Psoas muscle (tissue), 7 donors: ENCODE measurements at regions not wholly inside any gene's neighbourhood (a gene's known extent, or its start where the extent isn't known, plus 50 kb on each side); places are given as distances from the start of the nearest gene placed in this dataset.

Experiments used
- ATAC-seq, 4 donors: fragments of 200-7000 bp; cut with Tn5 transposase; one replicate each; pipeline ENCODE4 v1.9.1; 2020; ENCODE audit warnings: moderate library complexity in 3 of 4, mild to moderate bottlenecking in 2 of 4
- DNase-seq, 2 donors: peaks; one replicate each; pipeline ENCODE4 v3.0.0-alpha.2; 2020
- H3K27ac ChIP-seq: fragments of 200-600 bp; one replicate; pipeline ENCODE4 v1.8.0; 2022
- H3K27me3 ChIP-seq, 3 donors: fragments of 200-600 bp in 1 of 3; one replicate each; pipeline versions ENCODE4 v1.6.1 to v1.8.0; 2013 to 2022; ENCODE audit warnings: low read length in 2 of 3, mild to moderate bottlenecking in 2 of 3, moderate library complexity in 1 of 3; ENCODE audit not compliant: insufficient read depth in 3 of 3
- H3K36me3 ChIP-seq, 2 donors: fragments of 200-600 bp in 1 of 2; one replicate each; pipeline versions ENCODE4 v1.6.1 to v1.8.0; 2013 to 2022; ENCODE audit warnings: low read depth in 1 of 2, mild to moderate bottlenecking in 1 of 2, moderate library complexity in 1 of 2; ENCODE audit not compliant: insufficient read depth in 1 of 2
- H3K4me1 ChIP-seq: fragments of 200-600 bp; one replicate; pipeline ENCODE4 v1.8.0; 2022
- H3K4me3 ChIP-seq: fragments of 200-600 bp; one replicate; pipeline ENCODE4 v1.8.0; 2022; ENCODE audit warnings: mild to moderate bottlenecking
- H3K9me3 ChIP-seq: fragments of 200-600 bp; one replicate; pipeline ENCODE4 v1.8.0; 2022
- CTCF ChIP-seq: fragments of 200-600 bp; IDR thresholded peaks from one replicate; pipeline ENCODE4 v1.8.0; 2022; ENCODE audit warnings: antibody characterized with exemption
- WGBS, 3 donors: extraction: QIAGEN DNeasy Blood & Tissue Kit; methylation state at CpG; one replicate each; pipeline versions ENCODE4 v1.1.6 to v1.1.7; 2013; 5-methylcytosine and 5-hydroxymethylcytosine counted together
- intact Hi-C, 2 donors: fragments of 100-400 bp; cut with DNase I; formaldehyde crosslinking; loops; one replicate each; pipeline versions ENCODE4 v1.11.0 to v1.14.2; 2022
- donor health status: healthy with polysubstance abuse.
- donor health status: DM: no; HTN: no; CAD: no; lungs with moderate emphysema.
- donor health status: Bipolar disorder and iron deficiency.
- donor health status: healthy.
- donor health status: DM: yes; HTN: yes; CAD: no.
- donor health status: DM: no; HTN: no; CAD: no.
- donor health status: DM: yes; HTN: yes; CAD: no.

DNA sequence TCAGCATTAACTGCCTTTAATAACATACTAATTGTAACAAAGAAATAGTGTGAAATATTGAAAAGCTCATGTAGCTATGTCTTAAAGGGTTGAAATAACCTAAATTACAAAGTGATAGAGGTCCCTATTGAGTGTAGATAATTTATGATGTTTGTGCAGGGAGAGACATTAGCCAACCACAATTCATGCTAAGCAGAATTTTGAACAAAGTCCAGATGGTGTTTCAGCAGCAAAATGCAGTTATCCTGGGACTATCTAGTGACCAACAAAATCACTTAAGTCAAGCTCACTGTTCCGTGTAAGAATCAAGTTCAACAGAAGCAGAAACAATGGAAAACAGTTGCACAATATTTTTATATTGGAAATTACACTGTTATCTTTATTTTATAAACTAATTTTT, 218.5 kb downstream of the SIM1 start:
- WGBS, 3 donors = 42 to 51% (median 48%) methylated on average over 1 of the region's 1 CpG
- ATAC-seq = no peak
- intact Hi-C loops = no loop called here

GRCh38 chr6:100240798-100241197, 223.9 kb downstream of the SIM1 start:
- H3K27me3 ChIP-seq = no peaks in the 10 kb centered on the region
- no peak for TF ChIP-seq CTCF
- no peak for DNase-seq

More for the DNA sequence above, 218.5 kb downstream of the SIM1 start:
- H3K36me3 ChIP-seq = no peaks in the 10 kb centered on the region
- H3K27ac ChIP-seq = no peak overlapping the region
- DNase-seq = no peak
- no peaks in the 10 kb centered on the region for H3K9me3 ChIP-seq
- no peaks in the 10 kb centered on the region for H3K27me3 ChIP-seq
- H3K4me1 ChIP-seq = no peaks in the 10 kb centered on the region
- no peak for TF ChIP-seq CTCF
- H3K4me3 ChIP-seq = no peak overlapping the region

GRCh38 chr6:100237821-100238220, 226.9 kb downstream of the SIM1 start:
- WGBS, 3 donors = 43 to 69% (median 59%) methylated on average over 2 of the region's 2 CpGs
- no peak for DNase-seq
- no peak for ATAC-seq
- no peaks in the 10 kb centered on the region for H3K36me3 ChIP-seq
- intact Hi-C loops = no loop called here
- no peaks in the 10 kb centered on the region for H3K27me3 ChIP-seq
- no peak overlapping the region for H3K4me3 ChIP-seq
- no peak for TF ChIP-seq CTCF
- no peak overlapping the region for H3K27ac ChIP-seq
- no peaks in the 10 kb centered on the region for H3K9me3 ChIP-seq
- peaks cover 6% of the 10 kb centered on the region for H3K4me1 ChIP-seq

More at GRCh38 chr6:100240798-100241197, 223.9 kb downstream of the SIM1 start:
- H3K4me1 ChIP-seq = no peaks in the 10 kb centered on the region
- no peaks in the 10 kb centered on the region for H3K36me3 ChIP-seq
- no peak overlapping the region for H3K27ac ChIP-seq
- H3K4me3 ChIP-seq = no peak overlapping the region
- ATAC-seq = no peak
- no peaks in the 10 kb centered on the region for H3K9me3 ChIP-seq
- intact Hi-C loops = no loop called here

- Histone ChIP-seq H3K27me3 (no peaks in the 10 kb centered on the region), H3K27ac (no peak overlapping the region), H3K36me3 (no peaks in the 10 kb centered on the region), H3K4me3 (no peak overlapping the region), H3K4me1 (peaks cover 6% of the 10 kb centered on the region), H3K9me3 (no peaks in the 10 kb centered on the region)
- no peak for TF ChIP-seq CTCF
- ATAC-seq = no peak
- WGBS, 3 donors = 89 to 96% (median 92%) methylated on average over 2 of the region's 2 CpGs
- no peak for DNase-seq
- intact Hi-C loops = no loop called here
Measured at GRCh38 chr6:100236389-100236788, 228.3 kb downstream of the SIM1 start.

DNA sequence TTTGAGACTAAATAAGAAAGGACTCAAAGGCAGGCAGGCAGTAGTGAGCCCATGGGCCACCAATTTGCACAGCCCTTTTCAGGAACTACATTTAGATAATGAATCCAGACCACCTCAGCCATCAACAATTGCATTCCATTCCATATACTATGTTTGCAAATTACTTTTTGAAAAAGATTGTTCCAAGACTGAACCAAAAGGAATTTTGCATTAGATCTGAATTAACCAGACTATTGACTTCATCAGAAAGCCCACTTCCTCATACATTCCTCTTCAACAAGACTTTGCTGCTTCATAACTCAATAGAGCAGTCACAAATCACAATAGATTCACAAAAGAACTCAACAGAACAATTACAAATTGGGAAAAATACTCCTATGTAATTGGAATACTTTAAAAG, 229.1 kb downstream of the SIM1 start:
- no peaks in the 10 kb centered on the region for H3K9me3 ChIP-seq
- H3K4me3 ChIP-seq = no peak overlapping the region
- no peak overlapping the region for H3K27ac ChIP-seq
- DNase-seq (no peak), ATAC-seq (no peak)
- TF ChIP-seq CTCF = no peak
- no peaks in the 10 kb centered on the region for H3K27me3 ChIP-seq
- peaks cover 8% of the 10 kb centered on the region for H3K4me1 ChIP-seq
- intact Hi-C loops = no loop called here
- H3K36me3 ChIP-seq = no peaks in the 10 kb centered on the region
